Stimulated activated CD8-positive, alpha-beta memory T cell treated with anti-CD3 and anti-CD28 coated beads, Interleukin-15, amount 100 ng/mL, for 4 hours (primary cell): ENCODE measurements at regions not wholly inside any gene's neighbourhood (a gene's known extent, or its start where the extent isn't known, plus 50 kb on each side); places are given as distances from the start of the nearest gene placed in this dataset.

Experiments used
- DNase-seq, 2 donors: peaks; one replicate each; pipeline ENCODE4 v3.0.0-alpha.2; 2020; ENCODE audit warnings: low read depth in 2 of 2

DNA sequence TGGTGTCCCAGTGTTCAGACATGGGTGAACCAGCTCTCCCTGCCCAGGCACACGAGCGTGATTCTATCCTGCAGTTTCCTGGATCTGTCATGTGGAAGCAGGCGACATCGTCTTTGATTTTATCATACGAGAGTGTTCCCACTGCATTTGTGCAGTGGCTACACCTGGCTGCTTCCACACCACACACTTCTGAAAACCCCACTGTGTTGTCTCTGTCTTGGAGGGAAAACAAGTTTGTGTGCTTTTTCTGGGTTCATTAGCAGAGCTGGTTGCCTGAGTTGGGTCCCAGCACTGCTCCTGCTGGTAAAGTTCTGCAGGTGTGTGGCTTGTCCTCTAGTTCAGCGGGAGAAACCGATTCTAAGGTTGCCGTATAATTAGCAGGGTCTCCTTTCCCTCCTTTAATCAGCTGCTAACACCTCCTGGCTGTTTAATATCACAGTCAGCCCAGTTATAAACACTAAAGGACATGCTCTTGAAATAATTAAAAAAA, 58.5 kb upstream of the TWIST2 start:
- no peak for DNase-seq

DNA sequence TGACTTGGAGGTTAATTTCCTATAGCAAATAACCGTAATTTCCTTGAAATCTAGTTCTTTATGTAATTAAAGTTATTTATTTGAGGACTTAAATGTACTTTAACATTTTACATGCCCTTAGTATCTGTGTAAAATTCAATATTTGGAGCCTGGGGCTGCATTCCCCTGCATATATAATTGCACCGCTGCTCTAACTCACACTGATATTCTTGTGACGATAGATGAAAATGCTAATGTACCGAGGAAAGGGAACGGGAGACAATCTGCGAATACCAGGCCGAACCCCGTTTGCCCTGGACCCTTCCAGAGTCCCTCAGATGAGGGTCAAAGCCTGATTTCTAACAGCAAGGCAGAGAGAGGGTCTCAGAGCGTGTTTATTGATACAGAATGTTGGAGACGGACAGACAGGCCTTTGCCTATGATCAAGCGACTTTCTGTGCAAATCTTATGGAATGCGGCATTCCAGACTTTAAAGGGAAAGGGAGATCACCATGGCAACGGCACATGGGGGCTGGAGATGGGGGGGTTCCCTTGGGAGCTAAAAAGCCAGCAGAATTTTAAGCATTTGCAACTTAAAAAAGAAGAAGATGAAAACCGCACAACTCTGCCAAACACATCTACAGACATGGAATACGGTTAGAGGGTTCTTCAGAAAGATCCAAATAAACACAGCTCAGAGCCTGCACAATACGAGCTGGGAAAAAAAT, 57.6 kb upstream of the TWIST2 start:
- DNase-seq = no peak

DNA sequence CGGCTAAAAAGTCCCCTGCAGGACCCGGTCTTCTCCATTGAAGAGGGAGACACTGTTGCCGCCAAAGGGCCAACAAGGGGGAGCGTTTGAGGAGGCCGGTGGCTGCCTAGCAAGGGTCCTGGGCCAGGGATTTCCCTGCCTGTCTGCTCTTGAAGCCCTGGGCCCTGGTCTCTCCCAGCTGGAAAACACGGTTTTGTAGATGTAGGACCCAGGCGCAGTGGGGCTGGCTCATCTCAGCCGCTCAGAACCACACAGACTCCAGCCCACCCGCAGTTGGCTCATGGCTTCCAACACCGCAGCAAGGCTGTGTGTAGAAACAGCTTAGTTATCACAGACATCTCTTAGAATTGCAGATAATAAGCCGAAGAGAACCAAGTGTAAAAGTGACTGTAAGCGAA, 57.1 kb upstream of the TWIST2 start:
- DNase-seq = no peak

DNA sequence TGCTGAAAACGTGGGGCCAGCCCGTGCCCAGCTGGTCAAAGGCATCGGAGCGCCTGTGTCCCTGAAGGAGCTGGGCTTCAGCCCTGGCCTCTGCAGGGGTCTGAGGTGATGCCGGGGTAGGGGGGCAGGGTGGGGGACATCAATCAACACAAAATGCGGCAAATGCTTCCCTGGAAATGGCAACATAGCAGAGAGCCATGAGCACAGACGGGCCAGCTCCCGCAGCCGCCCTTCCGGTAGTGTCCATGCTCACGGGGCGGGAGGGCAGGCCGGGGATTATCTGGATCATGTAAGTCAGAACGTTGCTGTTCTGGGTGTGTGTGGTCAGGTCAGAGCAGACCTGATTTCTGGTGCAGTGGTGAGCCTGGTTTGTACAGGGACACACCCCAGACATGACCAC, 56.5 kb upstream of the TWIST2 start:
- no peak for DNase-seq

DNA sequence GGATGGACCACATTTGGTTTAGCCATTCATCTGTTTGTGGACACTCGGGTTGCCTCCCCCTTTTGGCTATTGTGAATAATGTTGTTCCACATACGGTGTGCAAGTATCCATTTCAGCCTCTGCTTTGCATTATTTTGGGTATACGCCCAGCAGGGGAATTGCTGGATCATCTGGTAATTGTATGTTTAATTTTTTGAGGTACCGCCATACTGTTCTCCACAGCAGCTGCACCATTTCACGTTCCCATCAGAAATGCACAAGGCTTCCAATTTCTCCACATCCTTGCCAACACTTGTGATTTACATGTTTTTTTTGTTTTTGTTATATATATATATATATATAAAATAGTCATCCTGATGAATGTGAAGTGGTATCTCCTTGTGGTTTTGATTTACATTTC, 54.6 kb upstream of the TWIST2 start:
- DNase-seq = no peak

DNA sequence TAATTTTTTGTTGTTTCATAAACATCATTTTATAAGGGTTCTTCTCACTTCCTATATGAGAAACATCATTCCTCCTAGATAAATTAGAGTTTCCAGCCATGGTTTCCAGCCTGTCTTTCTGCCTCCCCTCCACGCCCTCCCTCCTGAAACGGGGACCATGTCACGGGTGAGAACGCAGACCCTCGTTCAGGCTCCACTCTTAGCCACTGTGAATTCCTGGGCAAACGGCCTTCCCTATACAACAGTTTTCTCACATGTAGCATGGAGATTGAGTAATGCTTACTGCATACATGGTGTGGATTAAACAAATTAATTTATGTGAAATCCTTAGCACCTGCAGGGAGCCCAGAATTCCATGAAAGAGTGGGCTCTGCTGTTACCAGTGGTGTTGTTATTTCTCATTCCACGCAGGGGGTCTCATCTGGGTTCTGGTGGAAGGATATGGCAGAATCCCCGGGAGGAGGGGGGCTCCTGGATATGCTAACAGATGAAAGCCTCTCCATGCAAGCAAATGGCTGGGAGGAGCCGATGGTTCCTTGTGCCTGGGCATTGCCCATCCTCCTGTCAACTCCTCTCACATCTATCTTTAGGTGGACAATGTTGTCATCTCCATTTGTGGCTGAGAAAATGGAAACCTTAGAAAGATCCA, 54.0 kb upstream of the TWIST2 start:
- no peak for DNase-seq

DNA sequence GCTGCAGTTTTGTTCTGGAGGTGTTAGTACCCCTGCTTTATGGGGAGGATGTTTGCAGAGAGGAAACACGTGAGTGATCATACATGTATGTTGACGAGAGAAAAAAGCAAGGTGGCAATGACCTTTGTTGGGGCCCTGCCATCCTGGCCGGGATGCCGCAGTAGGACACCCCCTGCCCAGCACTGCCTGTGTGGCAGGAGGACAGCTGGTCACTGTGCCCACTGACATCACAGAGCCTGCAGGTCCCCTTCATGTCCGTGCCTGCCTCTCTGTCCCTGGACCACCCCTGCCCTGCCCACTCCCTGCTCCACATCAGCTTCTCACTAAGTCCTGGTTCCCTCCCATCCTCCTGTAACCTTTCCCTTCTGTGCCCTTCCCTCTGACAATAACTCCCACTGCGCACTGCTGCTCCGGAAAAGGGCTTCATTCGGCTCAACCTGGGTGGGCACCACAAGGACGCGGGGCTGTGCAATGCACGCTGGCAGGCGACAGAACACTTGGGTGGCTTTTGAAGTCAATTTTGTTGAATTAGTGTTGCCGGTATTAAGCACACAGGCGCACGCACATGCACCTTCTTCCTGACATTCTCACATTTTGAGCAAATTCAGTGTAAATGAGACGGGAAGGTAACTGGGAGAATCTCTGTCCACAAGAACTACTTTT, 51.5 kb upstream of the TWIST2 start:
- no peak for DNase-seq

DNA sequence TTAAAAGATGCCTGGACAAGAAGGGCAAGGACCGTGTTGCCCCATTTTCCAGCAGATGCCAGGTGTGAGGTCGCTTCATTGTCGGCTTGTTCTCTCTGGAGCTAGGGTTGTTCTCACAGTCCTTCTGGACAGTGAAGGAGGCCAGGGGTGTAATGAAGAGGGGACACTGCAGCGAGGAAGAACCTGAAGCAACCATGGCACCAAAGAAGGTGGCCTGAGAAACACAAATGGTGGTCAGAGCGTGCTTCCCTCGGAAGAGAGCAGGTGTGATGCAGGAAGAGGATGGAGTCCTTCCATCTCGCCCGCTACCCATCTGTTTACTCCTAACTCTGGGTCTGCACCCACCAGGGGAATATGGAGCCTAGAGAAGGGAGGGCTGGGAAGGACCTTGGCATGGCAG, 50.3 kb upstream of the TWIST2 start:
- DNase-seq = no peak
